Panc1 (cell line): ENCODE measurements at regions not wholly inside any gene's neighbourhood (a gene's known extent, or its start where the extent isn't known, plus 50 kb on each side); places are given as distances from the start of the nearest gene placed in this dataset.

Source experiments
- CTCF ChIP-seq: fragments of 450-650 bp; IDR thresholded peaks from 2 replicates; pipeline ENCODE4 v1.5.1; 2017; ENCODE audit warnings: mild to moderate bottlenecking
- POLR2AphosphoS5 ChIP-seq: IDR thresholded peaks from 2 replicates; pipeline ENCODE4 v1.6.1; 2012; ENCODE audit warnings: mild to moderate bottlenecking, low read depth, low read length, moderate library complexity
- TF ChIP-seq, protein P1 (sequence below), 2 experiments: IDR thresholded peaks; 2 replicates each; pipeline ENCODE4 v1.6.1; 2011 to 2012; ENCODE audit warnings: low read depth in 2 of 2, control low read depth in 1 of 2, low read length in 1 of 2, mild to moderate bottlenecking in 1 of 2, moderate library complexity in 1 of 2; ENCODE audit not compliant: insufficient read depth in 1 of 2

DNA sequence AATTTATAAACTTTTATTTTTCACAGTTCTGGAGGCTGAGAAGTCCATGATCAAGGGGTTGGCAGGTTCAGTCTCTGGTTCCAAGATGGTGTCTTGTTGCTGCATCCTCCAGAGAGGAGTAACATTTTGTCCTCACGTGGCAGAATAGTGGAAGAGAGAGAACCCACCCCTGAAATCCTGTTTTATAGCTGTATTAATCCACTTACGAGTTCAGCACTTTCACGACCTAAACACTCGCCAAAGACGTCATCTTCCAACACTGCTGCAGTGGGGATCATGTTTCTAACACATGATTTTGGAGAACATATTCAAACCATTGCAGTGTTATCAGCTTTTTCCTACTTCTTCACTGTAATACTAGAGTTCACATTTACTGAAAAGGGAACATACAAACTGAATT lies 233.0 kb upstream of the ATP10B start:
- TF ChIP-seq CTCF (no peak), POLR2AphosphoS5 (no peak)
- TF ChIP-seq, protein P1, sequence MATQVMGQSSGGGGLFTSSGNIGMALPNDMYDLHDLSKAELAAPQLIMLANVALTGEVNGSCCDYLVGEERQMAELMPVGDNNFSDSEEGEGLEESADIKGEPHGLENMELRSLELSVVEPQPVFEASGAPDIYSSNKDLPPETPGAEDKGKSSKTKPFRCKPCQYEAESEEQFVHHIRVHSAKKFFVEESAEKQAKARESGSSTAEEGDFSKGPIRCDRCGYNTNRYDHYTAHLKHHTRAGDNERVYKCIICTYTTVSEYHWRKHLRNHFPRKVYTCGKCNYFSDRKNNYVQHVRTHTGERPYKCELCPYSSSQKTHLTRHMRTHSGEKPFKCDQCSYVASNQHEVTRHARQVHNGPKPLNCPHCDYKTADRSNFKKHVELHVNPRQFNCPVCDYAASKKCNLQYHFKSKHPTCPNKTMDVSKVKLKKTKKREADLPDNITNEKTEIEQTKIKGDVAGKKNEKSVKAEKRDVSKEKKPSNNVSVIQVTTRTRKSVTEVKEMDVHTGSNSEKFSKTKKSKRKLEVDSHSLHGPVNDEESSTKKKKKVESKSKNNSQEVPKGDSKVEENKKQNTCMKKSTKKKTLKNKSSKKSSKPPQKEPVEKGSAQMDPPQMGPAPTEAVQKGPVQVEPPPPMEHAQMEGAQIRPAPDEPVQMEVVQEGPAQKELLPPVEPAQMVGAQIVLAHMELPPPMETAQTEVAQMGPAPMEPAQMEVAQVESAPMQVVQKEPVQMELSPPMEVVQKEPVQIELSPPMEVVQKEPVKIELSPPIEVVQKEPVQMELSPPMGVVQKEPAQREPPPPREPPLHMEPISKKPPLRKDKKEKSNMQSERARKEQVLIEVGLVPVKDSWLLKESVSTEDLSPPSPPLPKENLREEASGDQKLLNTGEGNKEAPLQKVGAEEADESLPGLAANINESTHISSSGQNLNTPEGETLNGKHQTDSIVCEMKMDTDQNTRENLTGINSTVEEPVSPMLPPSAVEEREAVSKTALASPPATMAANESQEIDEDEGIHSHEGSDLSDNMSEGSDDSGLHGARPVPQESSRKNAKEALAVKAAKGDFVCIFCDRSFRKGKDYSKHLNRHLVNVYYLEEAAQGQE (IDR thresholded peaks at IDR 0.05; ENCODE audit: insufficient read depth in 1 of 2, low read depth in 2 of 2, low read length in 1 of 2) = no peak
